IMR-90 (cell line): ENCODE measurements at regions not wholly inside any gene's neighbourhood (a gene's known extent, or its start where the extent isn't known, plus 50 kb on each side); places are given as distances from the start of the nearest gene placed in this dataset.

Source experiments
- ATAC-seq: fragments of 200-7000 bp; cut with Tn5 transposase; 2 replicates; pipeline ENCODE4 v1.9.1; 2020; ENCODE audit warnings: low read depth, mild to moderate bottlenecking, moderate library complexity
- BruUV-seq: library from RNA; stranded (reverse); fragments of 400-500 nt; replicated peaks from 2 replicates; lab custom pipeline; 2021; lab: Mats Ljungman, UMichigan
- CTCF ChIA-PET: fragments of 300-600 bp; formaldehyde crosslinking; extraction: SDS; loops from one replicate; lab custom pipeline; 2021; ENCODE audit warnings: antibody characterized with exemption; lab: Yijun Ruan, JAX
- POLR2A ChIA-PET: fragments of 300-600 bp; sonication (Branson Sonifier 250); formaldehyde crosslinking; loops from one replicate; lab custom pipeline; 2022; ENCODE audit warnings: antibody characterized with exemption; ENCODE audit not compliant: unreplicated experiment; lab: Charles Lee
- DNase-seq: peaks from one replicate; pipeline ENCODE4 v3.0.0; 2013
- H2AFZ ChIP-seq: replicated peaks from 2 replicates; pipeline ENCODE3; 2013; ENCODE audit warnings: low read length, mild to moderate bottlenecking; ENCODE audit not compliant: poor library complexity
- H2AK5ac ChIP-seq: 2 replicates; pipeline ENCODE4 v1.6.1; 2013; ENCODE audit warnings: low read depth, low read length, inconsistent platforms
- H2AK9ac ChIP-seq: replicated peaks from 2 replicates; pipeline ENCODE3; 2013; ENCODE audit warnings: mild to moderate bottlenecking, low read depth, low read length, moderate library complexity; ENCODE audit not compliant: poor library complexity
- H2BK120ac ChIP-seq: 2 replicates; pipeline ENCODE4 v1.6.1; 2013; ENCODE audit warnings: low read depth, low read length, inconsistent platforms
- H2BK15ac ChIP-seq: 3 replicates; pipeline ENCODE4 v1.6.1; 2013; ENCODE audit warnings: low read depth, low read length, inconsistent platforms
- H2BK20ac ChIP-seq: 2 replicates; pipeline ENCODE4 v1.6.1; 2013; ENCODE audit warnings: low read depth, mild to moderate bottlenecking, inconsistent platforms, low read length, moderate library complexity
- H2BK5ac ChIP-seq: 2 replicates; pipeline ENCODE4 v1.6.1; 2013; ENCODE audit warnings: mild to moderate bottlenecking, low read depth, low read length, inconsistent platforms; ENCODE audit not compliant: poor library complexity, severe bottlenecking
- H3K14ac ChIP-seq: replicated peaks from 2 replicates; pipeline ENCODE4 v1.6.1; 2013; ENCODE audit warnings: low read depth, low read length, inconsistent platforms
- H3K18ac ChIP-seq: 2 replicates; pipeline ENCODE4 v1.6.1; 2013; ENCODE audit warnings: low read depth, low read length, control low read depth
- H3K23ac ChIP-seq: 2 replicates; pipeline ENCODE4 v1.6.1; 2013; ENCODE audit warnings: low read depth, low read length, inconsistent platforms
- H3K27ac ChIP-seq: 2 replicates; pipeline ENCODE4 v1.5.1; 2013; ENCODE audit warnings: mild to moderate bottlenecking, control low read depth, low read length; ENCODE audit not compliant: insufficient read depth
- H3K27me3 ChIP-seq: 2 replicates; pipeline ENCODE4 v1.6.1; 2013; ENCODE audit warnings: low read length; ENCODE audit not compliant: control insufficient read depth, insufficient read depth
- H3K36me3 ChIP-seq: 2 replicates; pipeline ENCODE4 v1.6.1; 2013; ENCODE audit warnings: low read length, mixed read lengths; ENCODE audit not compliant: control insufficient read depth, insufficient read depth
- H3K4ac ChIP-seq: 2 replicates; pipeline ENCODE4 v1.6.1; 2013; ENCODE audit warnings: low read depth, low read length, inconsistent platforms
- H3K4me1 ChIP-seq: 2 replicates; pipeline ENCODE4 v1.6.1; 2013; ENCODE audit warnings: low read length, mixed read lengths; ENCODE audit not compliant: control insufficient read depth, insufficient read depth
- H3K4me2 ChIP-seq: 2 replicates; pipeline ENCODE4 v1.6.1; 2013; ENCODE audit warnings: low read depth, mild to moderate bottlenecking, control low read depth, low read length, moderate library complexity
- H3K4me3 ChIP-seq: 2 replicates; pipeline ENCODE4 v1.5.1; 2013; ENCODE audit warnings: low read depth, mild to moderate bottlenecking, control low read depth, low read length, moderate library complexity; ENCODE audit not compliant: insufficient read depth
- H3K56ac ChIP-seq: 2 replicates; pipeline ENCODE4 v1.6.1; 2013; ENCODE audit warnings: low read length, inconsistent platforms; ENCODE audit not compliant: insufficient read depth; ENCODE audit errors: extremely low read depth
- H3K79me1 ChIP-seq, 2 experiments: 2 replicates each; pipeline ENCODE4 v1.6.1; 2013; ENCODE audit warnings: low read length in 2 of 2, inconsistent platforms in 1 of 2, low read depth in 1 of 2
- H3K9ac ChIP-seq: 2 replicates; pipeline ENCODE4 v1.6.1; 2013; ENCODE audit warnings: low read depth, low read length, control low read depth
- H3K9me1 ChIP-seq: 2 replicates; pipeline ENCODE4 v1.6.1; 2013; ENCODE audit warnings: low read length, inconsistent platforms; ENCODE audit not compliant: insufficient read depth
- H3K9me3 ChIP-seq: 2 replicates; pipeline ENCODE4 v1.6.1; 2013; ENCODE audit warnings: low read length; ENCODE audit not compliant: control insufficient read depth, insufficient read depth
- H4K20me1 ChIP-seq: 2 replicates; pipeline ENCODE4 v1.6.1; 2013; ENCODE audit warnings: low read length, inconsistent platforms; ENCODE audit not compliant: insufficient read depth
- H4K5ac ChIP-seq: 2 replicates; pipeline ENCODE4 v1.6.1; 2013; ENCODE audit warnings: mild to moderate bottlenecking, low read depth, low read length, control low read depth
- H4K8ac ChIP-seq, 2 experiments: 2 replicates each; pipeline ENCODE4 v1.6.1; 2013; ENCODE audit warnings: low read depth in 2 of 2, low read length in 2 of 2, control low read depth in 1 of 2, inconsistent platforms in 1 of 2
- H4K91ac ChIP-seq: 2 replicates; pipeline ENCODE4 v1.6.1; 2013; ENCODE audit warnings: low read depth, low read length, inconsistent platforms; ENCODE audit not compliant: insufficient read depth
- CHD1 ChIP-seq: IDR thresholded peaks from 2 replicates; pipeline ENCODE4 v1.6.1; 2012; ENCODE audit warnings: low read depth, low read length, improper control_type of control experiment
- FOS ChIP-seq: fragments of 150-350 bp; IDR thresholded peaks from 2 replicates; pipeline ENCODE4 v1.6.1; 2016; ENCODE audit warnings: low read depth, low read length
- NFE2L2 ChIP-seq: fragments of 150-350 bp; IDR thresholded peaks from 2 replicates; pipeline ENCODE4 v1.6.1; 2016; ENCODE audit warnings: low read depth, mild to moderate bottlenecking, low read length
- POLR2A ChIP-seq: IDR thresholded peaks from 2 replicates; pipeline ENCODE4 v1.6.1; 2012; ENCODE audit warnings: mild to moderate bottlenecking, low read depth, low read length
- RFX5 ChIP-seq: IDR thresholded peaks from 2 replicates; pipeline ENCODE4 v1.8.0; 2012; ENCODE audit warnings: low read depth, mild to moderate bottlenecking, low read length, moderate library complexity
- WGBS, 2 experiments: methylation state at CpG; one replicate each; pipeline versions ENCODE4 v1.1.5 to v1.1.7; 2013; ENCODE audit warnings: missing lambda C conversion rate in 2 of 2; ENCODE audit not compliant: insufficient read length in 1 of 2; ENCODE audit errors: extremely low coverage in 2 of 2; 5-methylcytosine and 5-hydroxymethylcytosine counted together
- dilution Hi-C: fragments of 300-500 bp; cut with HindIII; formaldehyde crosslinking; loops from one replicate; pipeline ENCODE4 v1.14.3; 2018; ENCODE audit warnings: low sequenced_read_pairs; ENCODE audit not compliant: unreplicated experiment
- in situ Hi-C: fragments of 300-500 bp; cut with MboI; formaldehyde crosslinking; loops from 3 replicates; pipeline ENCODE4 v1.14.3; 2019; ENCODE audit warnings: low sequenced_read_pairs, inconsistent platforms, mixed read lengths
- intact Hi-C: fragments of 100-400 bp; cut with micrococcal nuclease; formaldehyde crosslinking; loops from 2 replicates; pipeline ENCODE4 v1.10.0; 2022

- no peak overlapping the region for H2BK5ac ChIP-seq
- H3K4me1 ChIP-seq, result no peaks in the 10 kb centered on the region
- no peak overlapping the region for H2AFZ ChIP-seq
- H2AK5ac ChIP-seq, result no peak overlapping the region
- no peak overlapping the region for H4K5ac ChIP-seq
- in situ Hi-C loops (no loop called here), dilution Hi-C loops (no loop called here), intact Hi-C loops (no loop called here)
- no peak overlapping the region for H2BK15ac ChIP-seq
- peaks cover 13% of the 10 kb centered on the region for H3K9me3 ChIP-seq
- H3K4ac ChIP-seq, result no peak overlapping the region
- no peaks in the 10 kb centered on the region for H3K9me1 ChIP-seq
- H3K27me3 ChIP-seq, result no peaks in the 10 kb centered on the region
- no peak overlapping the region for H3K23ac ChIP-seq
- no peak overlapping the region for H2BK20ac ChIP-seq
- TF ChIP-seq FOS (no peak), POLR2A (no peak), RFX5 (no peak), CHD1 (no peak), NFE2L2 (no peak)
- 14% methylated on average over 1 of the region's 3 CpGs; no CpG with 5 or more reads in 1 of the 2 experiments for WGBS, 2 experiments
- H3K4me3 ChIP-seq, result no peak overlapping the region
- ATAC-seq (no peak), DNase-seq (no peak)
- H3K27ac ChIP-seq, result no peak overlapping the region
- H3K18ac ChIP-seq, result no peak overlapping the region
- H4K20me1 ChIP-seq, result no peaks in the 10 kb centered on the region
- no peak overlapping the region for H3K4me2 ChIP-seq
- no peak overlapping the region for H3K56ac ChIP-seq
- BruUV-seq, result no TSS peak
- H4K8ac ChIP-seq, result no peak overlapping the region
- H3K14ac ChIP-seq, result no peak overlapping the region
- ChIA-PET POLR2A (no interaction called here), CTCF (interaction anchor here (0.6 kb wide), 1 partner anchor 92 kb away, joined by 3 read pairs; no protein-coding TSS in a partner anchor)
- no peak overlapping the region for H2BK120ac ChIP-seq
- H3K9ac ChIP-seq, result no peak overlapping the region
- no peak overlapping the region for H2AK9ac ChIP-seq
- no peaks in the 10 kb centered on the region for H3K79me1 ChIP-seq
- H3K36me3 ChIP-seq, result no peaks in the 10 kb centered on the region
- no peak overlapping the region for H4K91ac ChIP-seq
Observed at GRCh38 chr21:30963502-30963901, 74.8 kb downstream of the KRTAP19-8 start.
